ENCODE measurements at regions not wholly inside any gene's neighbourhood (a gene's known extent, or its start where the extent isn't known, plus 50 kb on each side); places are given as distances from the start of the nearest gene placed in this dataset.

DNA sequence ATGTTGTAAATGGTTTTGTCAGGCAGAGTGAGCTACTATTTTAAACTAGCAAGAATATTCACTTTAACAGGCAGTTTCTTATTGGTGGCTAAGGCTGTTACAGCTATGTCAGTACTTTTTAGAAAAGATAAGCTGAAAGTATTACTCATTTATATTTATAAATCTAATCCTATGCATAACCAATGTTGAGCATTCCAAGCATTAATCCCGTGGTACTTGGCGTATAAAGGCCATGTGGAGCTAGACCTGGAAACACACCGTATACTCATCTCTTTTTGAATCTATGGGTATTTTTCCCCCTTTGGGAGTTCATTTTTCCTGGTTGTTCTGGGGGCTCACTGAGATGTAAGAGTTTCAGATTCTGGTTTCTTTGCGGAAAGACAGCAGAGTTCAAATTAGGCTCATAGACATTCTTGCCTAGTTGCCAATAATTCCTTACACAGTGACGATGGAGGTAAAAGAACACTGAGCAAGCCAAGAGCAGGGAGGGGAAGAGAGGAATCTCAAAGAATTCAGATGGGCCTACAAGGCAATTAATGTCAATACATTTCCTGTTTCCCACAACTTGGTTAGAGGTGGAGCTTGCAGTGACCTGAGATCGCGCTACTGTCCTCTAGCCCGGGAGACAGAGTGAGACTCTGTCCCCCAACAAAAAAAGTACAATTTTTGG lies 211.5 kb downstream of the SOX4 start:
- WGBS = 90% methylated on average over 8 of the region's 8 CpGs
- TF ChIP-seq TAF1 (conservative IDR thresholded peaks at IDR 0.05) (no peak), MAX (IDR thresholded peaks at IDR 0.05) (no peak), HNF4G (IDR thresholded peaks at IDR 0.05) (no peak), RXRA (IDR thresholded peaks at IDR 0.05) (peak in 1 of 2 donors; percentile 9)
- no peak overlapping the region for H3K9ac ChIP-seq (ENCODE audit: low read depth in 1 of 2, low read length in 2 of 2)
- H3K4me1 ChIP-seq (ENCODE audit: control insufficient read depth in 4 of 4, insufficient read depth in 4 of 4, low read length in 3 of 4) = no peaks in the 10 kb centered on the region
- H3K9me3 ChIP-seq (ENCODE audit: control insufficient read depth in 4 of 4, low read length in 3 of 4) = no peaks in the 10 kb centered on the region
- H3K27ac ChIP-seq (ENCODE audit: low read depth in 1 of 2, low read length in 2 of 2) = no peak overlapping the region
- H3K27me3 ChIP-seq (ENCODE audit: control insufficient read depth in 4 of 4, insufficient read depth in 4 of 4, low read length in 3 of 4) = no peaks in the 10 kb centered on the region
- H3K36me3 ChIP-seq (ENCODE audit: control insufficient read depth in 4 of 4, insufficient read depth in 3 of 4, low read depth in 1 of 4, low read length in 3 of 4) = no peaks in the 10 kb centered on the region
- no peak for DNase-seq (ENCODE audit: low spot score)
- H3K4me3 ChIP-seq (ENCODE audit: low read depth in 1 of 3, low read length in 3 of 3) = no peak overlapping the region

- Histone ChIP-seq H3K27me3 (ENCODE audit: control insufficient read depth in 4 of 4, insufficient read depth in 4 of 4, low read length in 3 of 4) (no peaks in the 10 kb centered on the region), H3K9ac (ENCODE audit: low read depth in 1 of 2, low read length in 2 of 2) (no peak overlapping the region), H3K4me1 (ENCODE audit: control insufficient read depth in 4 of 4, insufficient read depth in 4 of 4, low read length in 3 of 4) (no peaks in the 10 kb centered on the region), H3K4me3 (ENCODE audit: low read depth in 1 of 3, low read length in 3 of 3) (no peak overlapping the region), H3K27ac (ENCODE audit: low read depth in 1 of 2, low read length in 2 of 2) (no peak overlapping the region), H3K9me3 (ENCODE audit: control insufficient read depth in 4 of 4, low read length in 3 of 4) (no peaks in the 10 kb centered on the region), H3K36me3 (ENCODE audit: control insufficient read depth in 4 of 4, insufficient read depth in 3 of 4, low read depth in 1 of 4, low read length in 3 of 4) (no peaks in the 10 kb centered on the region)
- 85% methylated on average over 2 of the region's 2 CpGs for WGBS
- no peak for DNase-seq (ENCODE audit: low spot score)
- TF ChIP-seq ATF3 (IDR thresholded peaks at IDR 0.05) (no peak), JUND (IDR thresholded peaks at IDR 0.05) (no peak), FOXA1 (IDR thresholded peaks at IDR 0.05) (no peak), YY1 (IDR thresholded peaks at IDR 0.05) (no peak), RAD21 (IDR thresholded peaks at IDR 0.05) (no peak), GABPA (IDR thresholded peaks at IDR 0.05 in 1 of 2, conservative IDR thresholded peaks at IDR 0.05 in 1 of 2) (no peak), TAF1 (conservative IDR thresholded peaks at IDR 0.05) (no peak), RXRA (IDR thresholded peaks at IDR 0.05) (no peak), NR2F2 (IDR thresholded peaks at IDR 0.05) (no peak), EGR1 (IDR thresholded peaks at IDR 0.05; ENCODE audit: low read depth in 2 of 2) (no peak), HNF4G (IDR thresholded peaks at IDR 0.05) (no peak), FOXA2 (IDR thresholded peaks at IDR 0.05) (no peak), HNF4A (conservative IDR thresholded peaks at IDR 0.05) (no peak)
- TF ChIP-seq, protein P1, sequence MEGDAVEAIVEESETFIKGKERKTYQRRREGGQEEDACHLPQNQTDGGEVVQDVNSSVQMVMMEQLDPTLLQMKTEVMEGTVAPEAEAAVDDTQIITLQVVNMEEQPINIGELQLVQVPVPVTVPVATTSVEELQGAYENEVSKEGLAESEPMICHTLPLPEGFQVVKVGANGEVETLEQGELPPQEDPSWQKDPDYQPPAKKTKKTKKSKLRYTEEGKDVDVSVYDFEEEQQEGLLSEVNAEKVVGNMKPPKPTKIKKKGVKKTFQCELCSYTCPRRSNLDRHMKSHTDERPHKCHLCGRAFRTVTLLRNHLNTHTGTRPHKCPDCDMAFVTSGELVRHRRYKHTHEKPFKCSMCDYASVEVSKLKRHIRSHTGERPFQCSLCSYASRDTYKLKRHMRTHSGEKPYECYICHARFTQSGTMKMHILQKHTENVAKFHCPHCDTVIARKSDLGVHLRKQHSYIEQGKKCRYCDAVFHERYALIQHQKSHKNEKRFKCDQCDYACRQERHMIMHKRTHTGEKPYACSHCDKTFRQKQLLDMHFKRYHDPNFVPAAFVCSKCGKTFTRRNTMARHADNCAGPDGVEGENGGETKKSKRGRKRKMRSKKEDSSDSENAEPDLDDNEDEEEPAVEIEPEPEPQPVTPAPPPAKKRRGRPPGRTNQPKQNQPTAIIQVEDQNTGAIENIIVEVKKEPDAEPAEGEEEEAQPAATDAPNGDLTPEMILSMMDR (IDR thresholded peaks at IDR 0.05; ENCODE audit: low read depth, low read length, missing input control) = no peak
- TF ChIP-seq, protein P2, sequence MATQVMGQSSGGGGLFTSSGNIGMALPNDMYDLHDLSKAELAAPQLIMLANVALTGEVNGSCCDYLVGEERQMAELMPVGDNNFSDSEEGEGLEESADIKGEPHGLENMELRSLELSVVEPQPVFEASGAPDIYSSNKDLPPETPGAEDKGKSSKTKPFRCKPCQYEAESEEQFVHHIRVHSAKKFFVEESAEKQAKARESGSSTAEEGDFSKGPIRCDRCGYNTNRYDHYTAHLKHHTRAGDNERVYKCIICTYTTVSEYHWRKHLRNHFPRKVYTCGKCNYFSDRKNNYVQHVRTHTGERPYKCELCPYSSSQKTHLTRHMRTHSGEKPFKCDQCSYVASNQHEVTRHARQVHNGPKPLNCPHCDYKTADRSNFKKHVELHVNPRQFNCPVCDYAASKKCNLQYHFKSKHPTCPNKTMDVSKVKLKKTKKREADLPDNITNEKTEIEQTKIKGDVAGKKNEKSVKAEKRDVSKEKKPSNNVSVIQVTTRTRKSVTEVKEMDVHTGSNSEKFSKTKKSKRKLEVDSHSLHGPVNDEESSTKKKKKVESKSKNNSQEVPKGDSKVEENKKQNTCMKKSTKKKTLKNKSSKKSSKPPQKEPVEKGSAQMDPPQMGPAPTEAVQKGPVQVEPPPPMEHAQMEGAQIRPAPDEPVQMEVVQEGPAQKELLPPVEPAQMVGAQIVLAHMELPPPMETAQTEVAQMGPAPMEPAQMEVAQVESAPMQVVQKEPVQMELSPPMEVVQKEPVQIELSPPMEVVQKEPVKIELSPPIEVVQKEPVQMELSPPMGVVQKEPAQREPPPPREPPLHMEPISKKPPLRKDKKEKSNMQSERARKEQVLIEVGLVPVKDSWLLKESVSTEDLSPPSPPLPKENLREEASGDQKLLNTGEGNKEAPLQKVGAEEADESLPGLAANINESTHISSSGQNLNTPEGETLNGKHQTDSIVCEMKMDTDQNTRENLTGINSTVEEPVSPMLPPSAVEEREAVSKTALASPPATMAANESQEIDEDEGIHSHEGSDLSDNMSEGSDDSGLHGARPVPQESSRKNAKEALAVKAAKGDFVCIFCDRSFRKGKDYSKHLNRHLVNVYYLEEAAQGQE (IDR thresholded peaks at IDR 0.05) = no peak
Observed at GRCh38 chr6:21807299-21808044, 213.9 kb downstream of the SOX4 start.
